Uterus (tissue), 2 donors: ENCODE measurements at regions not wholly inside any gene's neighbourhood (a gene's known extent, or its start where the extent isn't known, plus 50 kb on each side); places are given as distances from the start of the nearest gene placed in this dataset.

Source experiments
- POLR2A ChIP-seq, 2 donors: fragments of 450-650 bp; IDR thresholded peaks; one replicate each; pipeline ENCODE4 v1.6.1; 2016; ENCODE audit warnings: antibody characterized with exemption in 2 of 2, mild to moderate bottlenecking in 1 of 2, moderate library complexity in 1 of 2
- TF ChIP-seq, protein P1 (sequence below), 4 experiments: fragments of 200-600 bp in 2 of 4; fragments of 450-650 bp in 2 of 4; sonication (generic) in 2 of 4; IDR thresholded peaks; one replicate each; pipeline ENCODE4 v1.5.1; 2016 to 2019; ENCODE audit warnings: antibody characterized with exemption in 4 of 4, mild to moderate bottlenecking in 2 of 4, moderate library complexity in 1 of 4

DNA sequence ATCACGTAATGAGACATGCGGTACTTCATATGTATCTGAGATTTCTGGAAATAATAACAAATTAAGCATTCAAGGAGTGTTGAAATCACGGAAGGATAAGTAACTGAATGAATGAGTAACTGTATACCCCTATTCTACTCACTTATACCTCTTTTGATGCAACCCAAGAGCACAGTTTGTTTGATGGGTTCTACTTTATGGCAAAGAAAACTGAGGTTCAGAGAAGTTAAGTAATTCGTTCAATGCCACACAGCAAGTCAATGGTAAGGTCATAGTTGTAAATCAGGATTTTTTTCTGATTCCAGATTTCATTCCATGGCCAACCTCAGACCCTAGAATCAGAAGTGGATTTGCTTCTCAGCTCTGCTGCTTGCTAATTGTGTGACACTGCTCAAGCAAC is 544.5 kb upstream of the TBX3 start:
- TF ChIP-seq, protein P1, sequence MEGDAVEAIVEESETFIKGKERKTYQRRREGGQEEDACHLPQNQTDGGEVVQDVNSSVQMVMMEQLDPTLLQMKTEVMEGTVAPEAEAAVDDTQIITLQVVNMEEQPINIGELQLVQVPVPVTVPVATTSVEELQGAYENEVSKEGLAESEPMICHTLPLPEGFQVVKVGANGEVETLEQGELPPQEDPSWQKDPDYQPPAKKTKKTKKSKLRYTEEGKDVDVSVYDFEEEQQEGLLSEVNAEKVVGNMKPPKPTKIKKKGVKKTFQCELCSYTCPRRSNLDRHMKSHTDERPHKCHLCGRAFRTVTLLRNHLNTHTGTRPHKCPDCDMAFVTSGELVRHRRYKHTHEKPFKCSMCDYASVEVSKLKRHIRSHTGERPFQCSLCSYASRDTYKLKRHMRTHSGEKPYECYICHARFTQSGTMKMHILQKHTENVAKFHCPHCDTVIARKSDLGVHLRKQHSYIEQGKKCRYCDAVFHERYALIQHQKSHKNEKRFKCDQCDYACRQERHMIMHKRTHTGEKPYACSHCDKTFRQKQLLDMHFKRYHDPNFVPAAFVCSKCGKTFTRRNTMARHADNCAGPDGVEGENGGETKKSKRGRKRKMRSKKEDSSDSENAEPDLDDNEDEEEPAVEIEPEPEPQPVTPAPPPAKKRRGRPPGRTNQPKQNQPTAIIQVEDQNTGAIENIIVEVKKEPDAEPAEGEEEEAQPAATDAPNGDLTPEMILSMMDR (IDR thresholded peaks at IDR 0.05) = no peak
- no peak for TF ChIP-seq POLR2A (IDR thresholded peaks at IDR 0.05)
